ENCODE measurements at regions not wholly inside any gene's neighbourhood (a gene's known extent, or its start where the extent isn't known, plus 50 kb on each side); places are given as distances from the start of the nearest gene placed in this dataset.

DNA sequence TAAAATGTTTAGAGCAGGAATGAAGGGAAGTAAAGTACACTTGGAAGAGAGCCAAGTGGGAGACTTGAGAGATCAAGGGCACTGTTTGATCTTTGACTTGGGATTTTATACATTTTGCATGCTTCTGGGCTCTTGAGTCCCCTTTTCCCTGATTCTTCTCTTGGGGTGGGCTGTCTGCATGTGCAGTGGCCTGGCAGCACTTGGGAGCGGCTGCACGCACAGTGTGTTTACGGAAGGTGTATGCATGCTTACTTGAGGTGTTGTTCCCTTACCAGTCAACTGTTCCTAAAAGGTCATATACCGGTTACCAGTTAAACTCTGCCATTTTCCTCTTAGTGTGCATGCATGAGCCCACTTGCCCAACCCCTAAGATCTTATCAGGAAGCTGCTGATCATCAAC is 377.7 kb downstream of the CYLC2 start:
- H3K4me1 ChIP-seq (ENCODE audit: control insufficient read depth, insufficient read depth, low read depth, low read length) = no peaks in the 10 kb centered on the region
- H3K27me3 ChIP-seq (ENCODE audit: control insufficient read depth in 1 of 2, insufficient read depth in 1 of 2, low read length in 2 of 2) = no peaks in the 10 kb centered on the region
- no peak overlapping the region for H3K9ac ChIP-seq (ENCODE audit: low read length)
- H2BK12ac ChIP-seq (ENCODE audit: low read length in 2 of 2) = no peak overlapping the region
- H3K18ac ChIP-seq (ENCODE audit: low read depth in 1 of 2, low read length in 2 of 2) = no peak overlapping the region
- H4K8ac ChIP-seq (ENCODE audit: low read length) = no peak overlapping the region
- no peak overlapping the region for H3K4ac ChIP-seq (ENCODE audit: low read depth in 1 of 2, low read length in 2 of 2)
- no peaks in the 10 kb centered on the region for H3K79me1 ChIP-seq (replicated peaks; ENCODE audit: low read length, poor library complexity, severe bottlenecking)
- H3K14ac ChIP-seq (ENCODE audit: low read length in 2 of 2) = no peak overlapping the region
- no peak overlapping the region for H3K23ac ChIP-seq (ENCODE audit: low read length in 2 of 2)
- H3K27ac ChIP-seq (ENCODE audit: low read length, poor library complexity, severe bottlenecking) = no peak overlapping the region
- H3K36me3 ChIP-seq (ENCODE audit: control insufficient read depth in 1 of 2, insufficient read depth in 2 of 2, low read depth in 1 of 2, low read length in 2 of 2) = no peaks in the 10 kb centered on the region
- no peak overlapping the region for H2AFZ ChIP-seq (ENCODE audit: low read depth, low read length)
- no peak overlapping the region for H2AK5ac ChIP-seq (ENCODE audit: low read length, severe bottlenecking)
- no peaks in the 10 kb centered on the region for H3K9me3 ChIP-seq (ENCODE audit: control insufficient read depth, low read length)
- no peak overlapping the region for H4K91ac ChIP-seq (ENCODE audit: low read length)
- no peak overlapping the region for H2BK120ac ChIP-seq (ENCODE audit: low read depth, low read length)
- H3K4me2 ChIP-seq (ENCODE audit: low read length, poor library complexity, severe bottlenecking) = no peak overlapping the region
- H2BK15ac ChIP-seq (ENCODE audit: low read depth, poor library complexity, severe bottlenecking) = no peak overlapping the region
- H2BK5ac ChIP-seq (ENCODE audit: low read depth, low read length, poor library complexity, severe bottlenecking) = no peak overlapping the region
- DNase-seq = no peak
- 93% methylated on average over 4 of the region's 4 CpGs for WGBS
- H3K4me3 ChIP-seq (ENCODE audit: insufficient read depth in 1 of 2, low read depth in 1 of 2, low read length in 2 of 2) = no peak overlapping the region

DNA sequence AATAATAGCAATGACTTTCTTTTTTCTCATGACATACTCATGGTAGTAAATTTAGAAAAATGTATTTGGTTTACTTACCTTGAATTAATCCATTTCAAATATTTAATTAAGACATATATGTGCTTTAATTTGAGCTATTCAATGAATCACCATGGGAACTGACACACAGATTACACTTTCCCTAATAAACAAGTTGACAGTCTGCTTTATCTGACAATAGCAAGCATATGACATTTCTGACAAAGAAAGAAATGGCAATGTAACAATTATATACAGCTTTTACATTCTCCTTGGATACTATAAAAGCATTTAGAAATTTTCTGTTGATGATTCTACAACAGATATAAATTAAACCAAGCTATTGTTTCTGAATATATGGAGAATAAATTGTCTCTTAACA is 382.5 kb downstream of the CYLC2 start:
- H3K4me3 ChIP-seq (ENCODE audit: insufficient read depth in 1 of 2, low read depth in 1 of 2, low read length in 2 of 2) = no peak overlapping the region
- H4K8ac ChIP-seq (ENCODE audit: low read length) = no peak overlapping the region
- H3K4me2 ChIP-seq (ENCODE audit: low read length, poor library complexity, severe bottlenecking) = no peak overlapping the region
- no peak for DNase-seq
- no peak overlapping the region for H2BK12ac ChIP-seq (ENCODE audit: low read length in 2 of 2)
- H3K14ac ChIP-seq (ENCODE audit: low read length in 2 of 2) = no peak overlapping the region
- H3K79me1 ChIP-seq (replicated peaks; ENCODE audit: low read length, poor library complexity, severe bottlenecking) = no peaks in the 10 kb centered on the region
- H3K4me1 ChIP-seq (ENCODE audit: control insufficient read depth, insufficient read depth, low read depth, low read length) = no peaks in the 10 kb centered on the region
- no peak overlapping the region for H3K9ac ChIP-seq (ENCODE audit: low read length)
- no peaks in the 10 kb centered on the region for H3K9me3 ChIP-seq (ENCODE audit: control insufficient read depth, low read length)
- H3K18ac ChIP-seq (ENCODE audit: low read depth in 1 of 2, low read length in 2 of 2) = no peak overlapping the region
- H2AK5ac ChIP-seq (ENCODE audit: low read length, severe bottlenecking) = no peak overlapping the region
- H3K23ac ChIP-seq (ENCODE audit: low read length in 2 of 2) = no peak overlapping the region
- no peaks in the 10 kb centered on the region for H3K36me3 ChIP-seq (ENCODE audit: control insufficient read depth in 1 of 2, insufficient read depth in 2 of 2, low read depth in 1 of 2, low read length in 2 of 2)
- no peak overlapping the region for H2AFZ ChIP-seq (ENCODE audit: low read depth, low read length)
- H3K27me3 ChIP-seq (ENCODE audit: control insufficient read depth in 1 of 2, insufficient read depth in 1 of 2, low read length in 2 of 2) = no peaks in the 10 kb centered on the region
- no peak overlapping the region for H3K27ac ChIP-seq (ENCODE audit: low read length, poor library complexity, severe bottlenecking)
- H2BK5ac ChIP-seq (ENCODE audit: low read depth, low read length, poor library complexity, severe bottlenecking) = no peak overlapping the region
- H2BK120ac ChIP-seq (ENCODE audit: low read depth, low read length) = no peak overlapping the region
- no peak overlapping the region for H4K91ac ChIP-seq (ENCODE audit: low read length)
- H3K4ac ChIP-seq (ENCODE audit: low read depth in 1 of 2, low read length in 2 of 2) = no peak overlapping the region
- no peak overlapping the region for H2BK15ac ChIP-seq (ENCODE audit: low read depth, poor library complexity, severe bottlenecking)

DNA sequence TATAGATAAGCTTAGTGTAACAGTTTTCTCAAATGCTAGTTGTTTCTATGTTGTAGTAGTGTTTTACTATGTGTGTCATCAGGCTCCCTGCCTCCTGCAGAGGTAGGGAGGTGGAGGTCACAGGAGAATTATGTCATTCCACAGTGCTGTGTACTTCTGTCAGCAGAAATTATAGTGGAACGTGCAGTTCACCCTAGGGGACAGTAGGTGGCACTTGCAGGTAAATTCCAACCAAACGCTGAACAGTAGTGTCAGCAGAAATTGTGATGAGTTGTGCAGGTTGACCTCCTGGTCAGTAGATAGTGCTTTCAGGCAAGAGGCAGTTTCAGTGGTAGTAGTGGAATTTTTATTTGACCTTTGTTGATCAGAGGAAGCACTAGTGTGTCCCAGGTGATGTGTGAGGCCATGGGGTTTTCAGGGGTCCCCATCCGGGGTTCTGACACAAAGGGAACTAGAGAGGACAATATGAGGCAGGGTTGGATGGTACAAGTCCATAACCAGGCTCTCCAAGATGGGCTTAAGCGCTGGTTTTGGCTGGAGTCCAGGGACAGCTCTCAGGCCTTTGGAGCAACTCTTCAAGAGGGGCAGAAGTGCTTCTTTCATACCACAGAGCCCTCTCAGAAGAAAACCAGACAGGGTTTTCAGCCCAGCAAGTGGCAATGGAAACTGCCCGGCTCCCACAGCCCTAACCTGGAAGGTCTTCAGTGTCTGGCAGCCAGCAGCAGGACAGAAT is 402.9 kb downstream of the CYLC2 start:
- H2BK5ac ChIP-seq (ENCODE audit: low read depth, low read length, poor library complexity, severe bottlenecking) = no peak overlapping the region
- no peak overlapping the region for H3K9ac ChIP-seq (ENCODE audit: low read length)
- no peak overlapping the region for H2BK12ac ChIP-seq (ENCODE audit: low read length in 2 of 2)
- H3K4ac ChIP-seq (ENCODE audit: low read depth in 1 of 2, low read length in 2 of 2) = no peak overlapping the region
- H3K36me3 ChIP-seq (ENCODE audit: control insufficient read depth in 1 of 2, insufficient read depth in 2 of 2, low read depth in 1 of 2, low read length in 2 of 2) = no peaks in the 10 kb centered on the region
- H3K27me3 ChIP-seq (ENCODE audit: control insufficient read depth in 1 of 2, insufficient read depth in 1 of 2, low read length in 2 of 2) = no peaks in the 10 kb centered on the region
- no peak overlapping the region for H2AK5ac ChIP-seq (ENCODE audit: low read length, severe bottlenecking)
- H2AFZ ChIP-seq (ENCODE audit: low read depth, low read length) = no peak overlapping the region
- no peak overlapping the region for H4K8ac ChIP-seq (ENCODE audit: low read length)
- H3K79me1 ChIP-seq (replicated peaks; ENCODE audit: low read length, poor library complexity, severe bottlenecking) = no peaks in the 10 kb centered on the region
- no peaks in the 10 kb centered on the region for H3K4me1 ChIP-seq (ENCODE audit: control insufficient read depth, insufficient read depth, low read depth, low read length)
- H3K4me3 ChIP-seq (ENCODE audit: insufficient read depth in 1 of 2, low read depth in 1 of 2, low read length in 2 of 2) = no peak overlapping the region
- H2BK15ac ChIP-seq (ENCODE audit: low read depth, poor library complexity, severe bottlenecking) = no peak overlapping the region
- no peak overlapping the region for H3K14ac ChIP-seq (ENCODE audit: low read length in 2 of 2)
- no peak overlapping the region for H4K91ac ChIP-seq (ENCODE audit: low read length)
- H3K23ac ChIP-seq (ENCODE audit: low read length in 2 of 2) = no peak overlapping the region
- no peak overlapping the region for H3K27ac ChIP-seq (ENCODE audit: low read length, poor library complexity, severe bottlenecking)
- H3K18ac ChIP-seq (ENCODE audit: low read depth in 1 of 2, low read length in 2 of 2) = no peak overlapping the region
- no peak for DNase-seq
- 47% methylated on average over 5 of the region's 5 CpGs for WGBS
- no peak overlapping the region for H3K4me2 ChIP-seq (ENCODE audit: low read length, poor library complexity, severe bottlenecking)
- H3K9me3 ChIP-seq (ENCODE audit: control insufficient read depth, low read length) = no peaks in the 10 kb centered on the region
- no peak overlapping the region for H2BK120ac ChIP-seq (ENCODE audit: low read depth, low read length)

DNA sequence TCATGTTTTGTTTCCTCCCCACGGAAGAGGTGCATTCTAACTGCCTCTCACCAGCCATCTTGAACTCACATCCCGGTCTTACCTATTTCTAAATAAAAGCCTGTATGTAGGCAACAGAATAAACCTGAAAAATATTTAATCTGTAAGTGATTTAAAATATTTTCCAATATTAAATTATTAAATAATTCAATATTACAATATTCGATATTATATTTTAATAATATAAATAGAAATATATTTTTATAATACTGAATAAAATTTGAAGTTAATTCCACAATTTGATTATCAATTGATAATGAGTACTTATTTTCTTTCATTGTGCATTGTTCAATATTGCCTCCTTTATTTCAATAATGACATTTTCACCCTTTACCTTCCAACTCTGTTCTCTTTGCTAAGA is 404.4 kb downstream of the CYLC2 start:
- Histone ChIP-seq H3K27me3 (ENCODE audit: control insufficient read depth in 1 of 2, insufficient read depth in 1 of 2, low read length in 2 of 2) (no peaks in the 10 kb centered on the region), H2BK12ac (ENCODE audit: low read length in 2 of 2) (no peak overlapping the region), H2BK5ac (ENCODE audit: low read depth, low read length, poor library complexity, severe bottlenecking) (no peak overlapping the region), H2AFZ (ENCODE audit: low read depth, low read length) (no peak overlapping the region), H3K23ac (ENCODE audit: low read length in 2 of 2) (no peak overlapping the region), H3K79me1 (replicated peaks; ENCODE audit: low read length, poor library complexity, severe bottlenecking) (no peaks in the 10 kb centered on the region), H3K4me2 (ENCODE audit: low read length, poor library complexity, severe bottlenecking) (no peak overlapping the region), H4K8ac (ENCODE audit: low read length) (no peak overlapping the region), H3K14ac (ENCODE audit: low read length in 2 of 2) (no peak overlapping the region), H4K91ac (ENCODE audit: low read length) (no peak overlapping the region), H3K36me3 (ENCODE audit: control insufficient read depth in 1 of 2, insufficient read depth in 2 of 2, low read depth in 1 of 2, low read length in 2 of 2) (no peaks in the 10 kb centered on the region), H3K4me3 (ENCODE audit: insufficient read depth in 1 of 2, low read depth in 1 of 2, low read length in 2 of 2) (no peak overlapping the region), H3K9ac (ENCODE audit: low read length) (no peak overlapping the region), H3K18ac (ENCODE audit: low read depth in 1 of 2, low read length in 2 of 2) (no peak overlapping the region), H2AK5ac (ENCODE audit: low read length, severe bottlenecking) (no peak overlapping the region), H2BK15ac (ENCODE audit: low read depth, poor library complexity, severe bottlenecking) (no peak overlapping the region), H3K27ac (ENCODE audit: low read length, poor library complexity, severe bottlenecking) (no peak overlapping the region), H3K9me3 (ENCODE audit: control insufficient read depth, low read length) (no peaks in the 10 kb centered on the region), H3K4me1 (ENCODE audit: control insufficient read depth, insufficient read depth, low read depth, low read length) (no peaks in the 10 kb centered on the region), H3K4ac (ENCODE audit: low read depth in 1 of 2, low read length in 2 of 2) (no peak overlapping the region), H2BK120ac (ENCODE audit: low read depth, low read length) (no peak overlapping the region)
- WGBS = 100% methylated on average over 1 of the region's 3 CpGs
- no peak for DNase-seq
